ENCODE measurements at regions not wholly inside any gene's neighbourhood (a gene's known extent, or its start where the extent isn't known, plus 50 kb on each side); places are given as distances from the start of the nearest gene placed in this dataset.

DNA sequence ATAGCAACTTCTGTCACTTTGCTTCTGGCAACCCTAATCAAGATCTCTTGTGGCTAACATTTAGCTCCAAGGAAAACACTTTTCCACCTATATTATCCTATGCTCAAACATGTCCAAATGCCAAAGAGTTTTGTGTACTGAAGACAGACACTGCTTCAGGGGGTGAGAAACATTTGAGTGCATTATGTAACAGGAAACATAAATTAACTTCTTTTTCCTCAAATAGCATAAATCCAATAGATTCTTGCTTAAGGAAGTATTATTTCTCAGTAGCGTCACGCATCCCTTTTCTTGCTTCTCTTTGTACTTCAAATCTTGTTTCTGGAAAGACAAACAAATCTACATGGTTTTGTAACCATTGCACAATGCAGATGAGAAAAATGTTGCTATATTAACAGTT lies 839.1 kb downstream of the GLUD2 start:
- no peak for DNase-seq (ENCODE audit: low read depth)
- H3K4me3 ChIP-seq (ENCODE audit: low read depth, low read length), result no peak overlapping the region
- no peak for TF ChIP-seq CTCF (IDR thresholded peaks at IDR 0.05; ENCODE audit: insufficient read depth, low read depth, low read length, missing control alignments)

GRCh38 chrX:121894756-121895155 lies 847.3 kb downstream of the GLUD2 start:
- DNase-seq (ENCODE audit: low read depth), result no peak
- TF ChIP-seq CTCF (IDR thresholded peaks at IDR 0.05; ENCODE audit: insufficient read depth, low read depth, low read length, missing control alignments), result no peak
- H3K4me3 ChIP-seq (ENCODE audit: low read depth, low read length), result no peak overlapping the region

DNA sequence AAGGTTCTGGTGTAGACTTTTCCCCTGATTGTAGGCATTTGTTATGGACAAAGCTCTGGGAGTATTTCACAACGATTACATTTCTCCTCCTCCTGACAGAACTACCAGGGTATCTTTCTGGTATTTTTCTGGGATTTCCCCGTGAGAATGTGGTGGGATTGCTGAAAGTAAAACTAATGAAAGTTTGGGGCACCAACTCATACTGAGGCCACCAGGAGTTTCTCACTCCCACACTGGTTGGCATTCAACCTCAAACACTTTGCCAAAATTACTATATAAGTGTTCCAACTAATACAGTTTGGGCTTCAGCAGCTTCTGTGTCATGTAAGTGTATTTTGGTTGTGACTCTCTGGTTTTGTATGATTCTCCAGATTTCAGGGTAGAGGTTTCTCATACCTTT lies 855.1 kb downstream of the GLUD2 start:
- TF ChIP-seq CTCF (IDR thresholded peaks at IDR 0.05; ENCODE audit: insufficient read depth, low read depth, low read length, missing control alignments), result no peak
- DNase-seq (ENCODE audit: low read depth), result peak; percentile 14
- no peak overlapping the region for H3K4me3 ChIP-seq (ENCODE audit: low read depth, low read length)

DNA sequence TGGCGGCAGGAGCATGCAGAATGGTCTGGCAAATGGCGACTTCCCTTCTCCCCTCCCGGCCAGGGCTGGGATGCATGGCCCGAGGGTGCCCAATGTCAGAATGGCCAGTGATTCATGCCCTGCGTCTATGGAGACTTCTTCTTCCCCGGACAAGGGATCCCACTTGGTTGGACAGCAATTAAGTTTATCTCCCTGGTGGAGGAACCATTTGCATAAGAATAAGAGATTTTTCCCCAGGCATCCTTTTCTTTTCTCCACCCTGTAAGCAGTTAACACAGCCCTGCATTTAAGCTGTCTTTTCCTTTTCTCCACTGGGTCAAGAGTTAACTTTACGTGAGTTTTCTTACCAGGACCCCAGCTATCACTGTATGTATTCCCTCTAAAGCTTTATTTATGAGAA lies 856.6 kb downstream of the GLUD2 start:
- DNase-seq (ENCODE audit: low read depth), result no peak
- no peak for TF ChIP-seq CTCF (IDR thresholded peaks at IDR 0.05; ENCODE audit: insufficient read depth, low read depth, low read length, missing control alignments)
- no peak overlapping the region for H3K4me3 ChIP-seq (ENCODE audit: low read depth, low read length)

- no peak for DNase-seq (ENCODE audit: low read depth)
- TF ChIP-seq CTCF (IDR thresholded peaks at IDR 0.05; ENCODE audit: insufficient read depth, low read depth, low read length, missing control alignments), result no peak
- H3K4me3 ChIP-seq (ENCODE audit: low read depth, low read length), result no peak overlapping the region
Observed at GRCh38 chrX:121921258-121921657, 873.8 kb downstream of the GLUD2 start.

GRCh38 chrX:121931567-121931966 lies 884.2 kb downstream of the GLUD2 start:
- DNase-seq (ENCODE audit: low read depth), result peak; percentile 2
- no peak for TF ChIP-seq CTCF (IDR thresholded peaks at IDR 0.05; ENCODE audit: insufficient read depth, low read depth, low read length, missing control alignments)
- H3K4me3 ChIP-seq (ENCODE audit: low read depth, low read length), result no peak overlapping the region

GRCh38 chrX:121932688-121933087 lies 885.3 kb downstream of the GLUD2 start:
- H3K4me3 ChIP-seq (ENCODE audit: low read depth, low read length), result no peak overlapping the region
- no peak for DNase-seq (ENCODE audit: low read depth)
- no peak for TF ChIP-seq CTCF (IDR thresholded peaks at IDR 0.05; ENCODE audit: insufficient read depth, low read depth, low read length, missing control alignments)
